Transverse colon (tissue), 4 donors: ENCODE measurements at regions not wholly inside any gene's neighbourhood (a gene's known extent, or its start where the extent isn't known, plus 50 kb on each side); places are given as distances from the start of the nearest gene placed in this dataset.
A peak's percentile ranks its signal among the peaks of the same experiment; 100 is the strongest.

Experiments
- DNase-seq: peaks from one replicate; pipeline ENCODE4 v3.0.0-alpha.2; 2019
- H3K27ac ChIP-seq, 4 donors: fragments of 200-600 bp; sonication (generic); 2 replicates each; pipeline ENCODE4 v1.5.1; 2016 to 2018; ENCODE audit warnings: inconsistent platforms in 4 of 4
- H3K27me3 ChIP-seq: fragments of 200-600 bp; sonication (generic); 2 replicates; pipeline ENCODE4 v1.5.1; 2017; ENCODE audit warnings: inconsistent platforms
- H3K36me3 ChIP-seq, 4 donors: fragments of 200-600 bp; sonication (generic); 2 replicates each; pipeline ENCODE4 v1.5.1; 2017 to 2019; ENCODE audit warnings: inconsistent platforms in 4 of 4
- H3K4me1 ChIP-seq, 4 donors: fragments of 200-600 bp; sonication (generic); 2 replicates each; pipeline ENCODE4 v1.5.1; 2017 to 2020; ENCODE audit warnings: inconsistent platforms in 4 of 4
- H3K4me3 ChIP-seq, 4 donors: fragments of 200-600 bp; sonication (generic); 1 replicate in 1 of 4; 2 replicates in 3 of 4; pipeline versions ENCODE4 v1.5.1 to v1.6.1; 2017 to 2019; ENCODE audit warnings: inconsistent platforms in 4 of 4
- H3K9me3 ChIP-seq, 2 donors: fragments of 200-600 bp; sonication (generic); 2 replicates each; pipeline ENCODE4 v1.5.1; 2017 to 2019; ENCODE audit warnings: inconsistent platforms in 2 of 2
- EP300 ChIP-seq: sonication (generic); formaldehyde crosslinking; IDR thresholded peaks from one replicate; pipeline ENCODE4 v1.6.1; 2017; ENCODE audit warnings: antibody characterized with exemption, low read depth
- POLR2A ChIP-seq: fragments of 450-650 bp; IDR thresholded peaks from one replicate; pipeline ENCODE4 v1.6.1; 2016; ENCODE audit warnings: antibody characterized with exemption, mild to moderate bottlenecking, moderate library complexity
- POLR2AphosphoS5 ChIP-seq, 3 donors: sonication (generic); formaldehyde crosslinking; IDR thresholded peaks; one replicate each; pipeline ENCODE4 v1.6.1; 2016; ENCODE audit warnings: antibody characterized with exemption in 3 of 3
- WGBS, 2 donors: methylation state at CpG; one replicate each; pipeline ENCODE4 v1.1.5; 2018; ENCODE audit warnings: low coverage in 1 of 2; 5-methylcytosine and 5-hydroxymethylcytosine counted together
- in situ Hi-C, 4 donors: fragments of 200-750 bp; cut with MboI; loops; one replicate each; pipeline versions ENCODE4 v1.15.0 to v1.15.1; 2017; ENCODE audit warnings: low sequenced_read_pairs in 3 of 4, low pct_ligation_motif_present in 1 of 4, low pct_unique_long_range_greater_than_20kb in 1 of 4
- intact Hi-C: fragments of 100-400 bp; cut with DNase I; formaldehyde crosslinking; loops from one replicate; pipeline ENCODE4 v1.15.1; 2023; ENCODE audit warnings: low total_unique reads
- TF ChIP-seq, protein P1 (sequence below), 5 experiments: fragments of 200-600 bp in 3 of 5; fragments of 450-650 bp in 2 of 5; sonication (generic) in 3 of 5; IDR thresholded peaks; 1 replicate in 2 of 5; 2 replicates in 3 of 5; pipeline ENCODE4 v1.5.1; 2016 to 2017; ENCODE audit warnings: antibody characterized with exemption in 5 of 5, inconsistent platforms in 3 of 5, mild to moderate bottlenecking in 2 of 5, moderate library complexity in 1 of 5

DNA sequence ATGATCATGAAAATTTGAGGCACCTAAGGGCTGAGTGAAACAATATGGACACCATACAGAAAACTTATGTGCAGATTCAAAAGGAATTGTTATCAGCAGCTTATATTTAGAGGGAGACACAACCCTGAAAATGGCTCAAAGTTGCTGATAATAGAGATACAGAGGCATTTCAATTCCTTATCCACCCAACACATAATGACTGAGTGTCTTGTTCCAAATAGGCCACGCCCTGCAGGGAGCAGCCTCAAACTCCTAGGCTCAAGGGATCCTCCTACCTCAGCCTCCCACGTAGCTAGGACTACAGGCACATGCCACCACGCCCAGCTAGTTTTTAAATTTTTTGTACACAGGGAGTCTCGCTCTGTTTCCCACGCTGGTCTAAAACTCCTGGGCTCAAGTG lies 79.0 kb downstream of the LBH start:
- intact Hi-C loops = no loop called here
- in situ Hi-C loops = no loop called here
- Histone ChIP-seq H3K4me3 (no peak overlapping the region), H3K27ac (no peak overlapping the region), H3K36me3 (no peaks in the 10 kb centered on the region), H3K9me3 (no peaks in the 10 kb centered on the region), H3K27me3 (no peaks in the 10 kb centered on the region), H3K4me1 (no peaks in the 10 kb centered on the region)
- no peak for DNase-seq
- TF ChIP-seq POLR2A (no peak), EP300 (no peak), POLR2AphosphoS5 (IDR thresholded peaks at IDR 0.05) (no peak)
- TF ChIP-seq, protein P1, sequence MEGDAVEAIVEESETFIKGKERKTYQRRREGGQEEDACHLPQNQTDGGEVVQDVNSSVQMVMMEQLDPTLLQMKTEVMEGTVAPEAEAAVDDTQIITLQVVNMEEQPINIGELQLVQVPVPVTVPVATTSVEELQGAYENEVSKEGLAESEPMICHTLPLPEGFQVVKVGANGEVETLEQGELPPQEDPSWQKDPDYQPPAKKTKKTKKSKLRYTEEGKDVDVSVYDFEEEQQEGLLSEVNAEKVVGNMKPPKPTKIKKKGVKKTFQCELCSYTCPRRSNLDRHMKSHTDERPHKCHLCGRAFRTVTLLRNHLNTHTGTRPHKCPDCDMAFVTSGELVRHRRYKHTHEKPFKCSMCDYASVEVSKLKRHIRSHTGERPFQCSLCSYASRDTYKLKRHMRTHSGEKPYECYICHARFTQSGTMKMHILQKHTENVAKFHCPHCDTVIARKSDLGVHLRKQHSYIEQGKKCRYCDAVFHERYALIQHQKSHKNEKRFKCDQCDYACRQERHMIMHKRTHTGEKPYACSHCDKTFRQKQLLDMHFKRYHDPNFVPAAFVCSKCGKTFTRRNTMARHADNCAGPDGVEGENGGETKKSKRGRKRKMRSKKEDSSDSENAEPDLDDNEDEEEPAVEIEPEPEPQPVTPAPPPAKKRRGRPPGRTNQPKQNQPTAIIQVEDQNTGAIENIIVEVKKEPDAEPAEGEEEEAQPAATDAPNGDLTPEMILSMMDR (IDR thresholded peaks at IDR 0.05) = no peak
- WGBS, 2 donors = 87 to 88% methylated on average over 5 of the region's 5 CpGs

DNA sequence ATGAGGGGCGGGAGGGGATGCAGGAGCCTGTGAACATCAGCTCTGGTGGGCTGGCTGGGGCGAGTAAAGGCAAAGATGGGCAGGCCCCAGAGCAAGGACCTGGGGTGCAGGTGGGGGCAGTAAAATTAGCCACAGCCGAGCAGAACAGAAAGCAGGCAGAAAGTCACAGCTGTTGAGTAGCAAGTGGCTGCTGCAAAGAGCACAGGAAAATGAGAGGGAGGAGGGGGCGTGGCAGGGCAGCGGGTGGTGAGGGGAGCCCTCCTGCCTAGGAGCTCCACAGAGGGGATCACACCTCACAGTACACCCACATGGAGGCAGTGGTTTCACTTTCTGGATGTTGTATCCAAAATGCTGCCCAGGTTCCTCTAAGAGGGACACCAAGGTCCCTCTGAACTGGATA lies 79.6 kb downstream of the LBH start:
- in situ Hi-C loops (no loop called here), intact Hi-C loops (no loop called here)
- WGBS, 2 donors = 83 to 100% methylated on average over 1 to 5 of the region's 5 CpGs
- no peak overlapping the region for H3K27ac ChIP-seq
- no peaks in the 10 kb centered on the region for H3K9me3 ChIP-seq
- peak; percentile 42 for DNase-seq
- H3K27me3 ChIP-seq = no peaks in the 10 kb centered on the region
- H3K4me3 ChIP-seq = no peak overlapping the region
- no peak for TF ChIP-seq EP300
- TF ChIP-seq, protein P1 (IDR thresholded peaks at IDR 0.05) = no peak
- TF ChIP-seq POLR2AphosphoS5 (IDR thresholded peaks at IDR 0.05) = no peak
- TF ChIP-seq POLR2A = no peak
- no peaks in the 10 kb centered on the region for H3K36me3 ChIP-seq
- no peaks in the 10 kb centered on the region for H3K4me1 ChIP-seq

DNA sequence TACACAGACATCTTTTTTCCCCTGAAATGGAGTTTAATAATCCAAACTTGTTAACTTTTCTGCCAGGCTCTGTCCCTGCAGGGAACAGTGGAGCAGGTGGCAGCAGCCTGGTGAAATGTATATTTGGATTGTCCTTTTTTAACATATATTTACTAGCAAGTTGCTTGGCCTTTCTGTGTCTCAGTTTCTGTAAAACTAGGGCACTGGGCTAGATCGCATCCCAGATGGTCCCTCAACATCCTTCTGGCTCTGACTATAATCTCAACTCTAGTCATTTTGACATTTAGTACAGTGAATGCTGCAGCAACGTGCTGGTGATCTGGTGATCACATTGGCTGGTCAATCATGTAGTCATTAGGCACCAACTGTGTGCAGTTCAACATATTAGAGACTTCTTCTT lies 80.4 kb downstream of the LBH start:
- intact Hi-C loops = no loop called here

DNA sequence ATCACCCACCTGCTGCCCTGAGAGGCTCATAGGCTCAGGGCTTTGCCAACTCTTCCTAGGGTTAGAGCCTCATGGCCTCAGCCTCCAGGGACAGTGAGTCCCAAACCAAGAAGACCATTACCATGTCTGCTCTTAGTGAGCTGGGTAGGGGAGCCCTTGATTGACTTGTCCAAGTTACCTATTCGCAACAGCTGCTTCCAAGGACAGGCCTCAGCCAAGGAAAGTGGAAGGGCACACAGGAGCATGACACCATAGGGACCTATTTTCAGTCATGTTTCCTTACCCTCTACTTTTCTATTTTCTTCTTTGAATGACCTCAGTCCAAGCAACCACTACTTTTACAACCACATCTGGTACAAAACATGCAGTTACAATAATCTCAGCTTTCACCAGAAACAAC lies 81.6 kb downstream of the LBH start:
- DNase-seq = no peak
- H3K36me3 ChIP-seq = no peaks in the 10 kb centered on the region
- in situ Hi-C loops = no loop called here
- intact Hi-C loops = no loop called here
- WGBS, 2 donors = 100% methylated on average over 1 of the region's 1 CpG; no CpG with 5 or more reads in 1 of the 2 donors
- no peaks in the 10 kb centered on the region for H3K27me3 ChIP-seq
- H3K4me3 ChIP-seq = no peak overlapping the region
- H3K27ac ChIP-seq = no peak overlapping the region
- TF ChIP-seq POLR2AphosphoS5 (IDR thresholded peaks at IDR 0.05) (no peak), POLR2A (no peak)
- TF ChIP-seq, protein P1 (IDR thresholded peaks at IDR 0.05) = no peak
- H3K9me3 ChIP-seq = no peaks in the 10 kb centered on the region
- H3K4me1 ChIP-seq = no peaks in the 10 kb centered on the region

More for the DNA sequence above, 80.4 kb downstream of the LBH start:
- Histone ChIP-seq H3K27me3 (no peaks in the 10 kb centered on the region), H3K4me1 (no peaks in the 10 kb centered on the region), H3K9me3 (no peaks in the 10 kb centered on the region), H3K4me3 (no peak overlapping the region), H3K27ac (no peak overlapping the region), H3K36me3 (no peaks in the 10 kb centered on the region)
- no peak for DNase-seq
- 57 to 86% methylated on average over 1 to 2 of the region's 2 CpGs for WGBS, 2 donors
- no peak for TF ChIP-seq POLR2AphosphoS5 (IDR thresholded peaks at IDR 0.05)
- TF ChIP-seq EP300 = no peak
- TF ChIP-seq POLR2A = no peak
- TF ChIP-seq, protein P1 (IDR thresholded peaks at IDR 0.05) = no peak
- in situ Hi-C loops = no loop called here
